ENCODE measurements at regions not wholly inside any gene's neighbourhood (a gene's known extent, or its start where the extent isn't known, plus 50 kb on each side); places are given as distances from the start of the nearest gene placed in this dataset.

GRCh38 chr1:177891809-177892208, 78.0 kb downstream of the SEC16B start:
- Mint-ChIP-seq H3K4me1 (ENCODE audit: unreplicated experiment) (no peaks in the 10 kb centered on the region), H3K27me3 (ENCODE audit: unreplicated experiment) (peaks cover 1% of the 10 kb centered on the region), H3K4me3 (ENCODE audit: unreplicated experiment) (no peak overlapping the region), H3K36me3 (ENCODE audit: low read depth, unreplicated experiment) (peaks cover 8% of the 10 kb centered on the region), H3K9me3 (ENCODE audit: unreplicated experiment) (peaks cover 5% of the 10 kb centered on the region), H3K27ac (ENCODE audit: unreplicated experiment) (no peak overlapping the region)
- no peak for TF ChIP-seq CTCF (IDR thresholded peaks at IDR 0.05; ENCODE audit: unreplicated experiment)
- DNase-seq (ENCODE audit: low spot score), result no peak

GRCh38 chr1:177890479-177890878, 79.4 kb downstream of the SEC16B start:
- no peak overlapping the region for H3K27ac Mint-ChIP-seq (ENCODE audit: unreplicated experiment)
- no peaks in the 10 kb centered on the region for H3K4me1 Mint-ChIP-seq (ENCODE audit: unreplicated experiment)
- TF ChIP-seq CTCF (IDR thresholded peaks at IDR 0.05; ENCODE audit: unreplicated experiment), result no peak
- peaks cover 5% of the 10 kb centered on the region for H3K9me3 Mint-ChIP-seq (ENCODE audit: unreplicated experiment)
- no peak overlapping the region for H3K4me3 Mint-ChIP-seq (ENCODE audit: unreplicated experiment)
- no peak for DNase-seq (ENCODE audit: low spot score)
- no peaks in the 10 kb centered on the region for H3K27me3 Mint-ChIP-seq (ENCODE audit: unreplicated experiment)
- H3K36me3 Mint-ChIP-seq (ENCODE audit: low read depth, unreplicated experiment), result peaks cover 8% of the 10 kb centered on the region

GRCh38 chr1:177884479-177885021, 85.3 kb downstream of the SEC16B start:
- no peak overlapping the region for H3K27ac Mint-ChIP-seq (ENCODE audit: unreplicated experiment)
- TF ChIP-seq CTCF (IDR thresholded peaks at IDR 0.05; ENCODE audit: unreplicated experiment), result no peak

GRCh38 chr1:177883581-177883980, 86.3 kb downstream of the SEC16B start:
- DNase-seq (ENCODE audit: low spot score), result no peak
- Mint-ChIP-seq H3K27ac (ENCODE audit: unreplicated experiment) (no peak overlapping the region), H3K9me3 (ENCODE audit: unreplicated experiment) (no peaks in the 10 kb centered on the region), H3K4me1 (ENCODE audit: unreplicated experiment) (peaks cover 5% of the 10 kb centered on the region), H3K27me3 (ENCODE audit: unreplicated experiment) (peaks cover 8% of the 10 kb centered on the region), H3K36me3 (ENCODE audit: low read depth, unreplicated experiment) (no peaks in the 10 kb centered on the region), H3K4me3 (ENCODE audit: unreplicated experiment) (no peak overlapping the region)
- TF ChIP-seq CTCF (IDR thresholded peaks at IDR 0.05; ENCODE audit: unreplicated experiment), result no peak

More at GRCh38 chr1:177884479-177885021, 85.3 kb downstream of the SEC16B start:
- Mint-ChIP-seq H3K4me3 (ENCODE audit: unreplicated experiment) (no peak overlapping the region), H3K27me3 (ENCODE audit: unreplicated experiment) (peaks cover 8% of the 10 kb centered on the region), H3K4me1 (ENCODE audit: unreplicated experiment) (no peaks in the 10 kb centered on the region), H3K36me3 (ENCODE audit: low read depth, unreplicated experiment) (no peaks in the 10 kb centered on the region), H3K9me3 (ENCODE audit: unreplicated experiment) (no peaks in the 10 kb centered on the region)
- no peak for DNase-seq (ENCODE audit: low spot score)

- H3K9me3 Mint-ChIP-seq (ENCODE audit: unreplicated experiment), result no peaks in the 10 kb centered on the region
- no peak for DNase-seq (ENCODE audit: low spot score)
- H3K4me3 Mint-ChIP-seq (ENCODE audit: unreplicated experiment), result no peak overlapping the region
- no peaks in the 10 kb centered on the region for H3K36me3 Mint-ChIP-seq (ENCODE audit: low read depth, unreplicated experiment)
- H3K27me3 Mint-ChIP-seq (ENCODE audit: unreplicated experiment), result peaks cover 8% of the 10 kb centered on the region
- no peak for TF ChIP-seq CTCF (IDR thresholded peaks at IDR 0.05; ENCODE audit: unreplicated experiment)
- H3K27ac Mint-ChIP-seq (ENCODE audit: unreplicated experiment), result no peak overlapping the region
- H3K4me1 Mint-ChIP-seq (ENCODE audit: unreplicated experiment), result peaks cover 13% of the 10 kb centered on the region
Observed at GRCh38 chr1:177880339-177880891, 89.4 kb downstream of the SEC16B start.
